OCI-LY1 (cell line): ENCODE measurements at regions not wholly inside any gene's neighbourhood (a gene's known extent, or its start where the extent isn't known, plus 50 kb on each side); places are given as distances from the start of the nearest gene placed in this dataset.

ENCODE experiments used
- CTCF ChIP-seq: fragments of 200-600 bp; sonication (generic), shearing (Covaris generic); IDR thresholded peaks from 2 replicates; pipeline ENCODE4 v1.5.1; 2017; ENCODE audit warnings: mild to moderate bottlenecking, antibody characterized with exemption, low read length, moderate library complexity, mixed read lengths
- EZH2 ChIP-seq: fragments of 200-600 bp; sonication (generic), shearing (Covaris generic); IDR thresholded peaks from 2 replicates; pipeline ENCODE4 v1.8.0; 2017; ENCODE audit warnings: borderline replicate concordance, mixed run types, mild to moderate bottlenecking, antibody characterized with exemption, low read length, moderate library complexity, mixed read lengths

- TF ChIP-seq CTCF (no peak), EZH2 (no peak)
Observed at GRCh38 chr15:77712438-77712837, 79.7 kb upstream of the LINGO1 start.
